ENCODE measurements at regions not wholly inside any gene's neighbourhood (a gene's known extent, or its start where the extent isn't known, plus 50 kb on each side); places are given as distances from the start of the nearest gene placed in this dataset.

DNA sequence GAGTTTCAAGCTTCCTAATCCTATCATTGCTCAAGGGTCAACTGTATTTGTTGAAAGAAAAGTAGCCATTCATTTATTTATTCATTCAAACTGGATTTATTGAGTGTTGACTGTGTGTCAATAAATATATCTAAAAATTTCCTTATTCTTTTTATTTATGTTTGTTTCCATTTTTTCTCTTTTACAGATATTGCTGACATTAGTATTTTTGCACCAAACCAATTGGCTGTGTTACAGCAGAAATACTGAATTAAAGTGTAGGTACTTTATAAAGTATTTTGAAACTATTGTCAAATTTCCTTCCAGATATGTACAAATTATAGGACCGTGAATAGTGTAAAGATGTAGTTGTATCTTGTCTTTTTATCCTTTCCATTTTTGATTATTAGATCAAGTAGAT lies 692.0 kb upstream of the SLC10A2 start:
- TF ChIP-seq, protein P1, sequence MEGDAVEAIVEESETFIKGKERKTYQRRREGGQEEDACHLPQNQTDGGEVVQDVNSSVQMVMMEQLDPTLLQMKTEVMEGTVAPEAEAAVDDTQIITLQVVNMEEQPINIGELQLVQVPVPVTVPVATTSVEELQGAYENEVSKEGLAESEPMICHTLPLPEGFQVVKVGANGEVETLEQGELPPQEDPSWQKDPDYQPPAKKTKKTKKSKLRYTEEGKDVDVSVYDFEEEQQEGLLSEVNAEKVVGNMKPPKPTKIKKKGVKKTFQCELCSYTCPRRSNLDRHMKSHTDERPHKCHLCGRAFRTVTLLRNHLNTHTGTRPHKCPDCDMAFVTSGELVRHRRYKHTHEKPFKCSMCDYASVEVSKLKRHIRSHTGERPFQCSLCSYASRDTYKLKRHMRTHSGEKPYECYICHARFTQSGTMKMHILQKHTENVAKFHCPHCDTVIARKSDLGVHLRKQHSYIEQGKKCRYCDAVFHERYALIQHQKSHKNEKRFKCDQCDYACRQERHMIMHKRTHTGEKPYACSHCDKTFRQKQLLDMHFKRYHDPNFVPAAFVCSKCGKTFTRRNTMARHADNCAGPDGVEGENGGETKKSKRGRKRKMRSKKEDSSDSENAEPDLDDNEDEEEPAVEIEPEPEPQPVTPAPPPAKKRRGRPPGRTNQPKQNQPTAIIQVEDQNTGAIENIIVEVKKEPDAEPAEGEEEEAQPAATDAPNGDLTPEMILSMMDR (IDR thresholded peaks at IDR 0.05) = no peak
- TF ChIP-seq POLR2A (IDR thresholded peaks at IDR 0.05) (no peak), POLR2AphosphoS5 (IDR thresholded peaks at IDR 0.05) (no peak), EP300 (IDR thresholded peaks at IDR 0.05) (no peak)
